HG03135 (cell line): ENCODE measurements at regions not wholly inside any gene's neighbourhood (a gene's known extent, or its start where the extent isn't known, plus 50 kb on each side); places are given as distances from the start of the nearest gene placed in this dataset.

Experiments
- ATAC-seq: cut with Tn5 transposase; IDR thresholded peaks from one replicate; pipeline ENCODE4 v1.9.1; 2021; ENCODE audit warnings: mild to moderate bottlenecking, moderate library complexity; ENCODE audit not compliant: unreplicated experiment

GRCh38 chr7:131753620-131754222 is 197.3 kb upstream of the PODXL start:
- ATAC-seq = no peak

- ATAC-seq = no peak
Observed at GRCh38 chr7:131747658-131748232, 191.3 kb upstream of the PODXL start.

- ATAC-seq = no peak
Observed at GRCh38 chr7:131745390-131746248, 189.2 kb upstream of the PODXL start.

- no peak for ATAC-seq
Observed at GRCh38 chr7:131741446-131741845, 185.0 kb upstream of the PODXL start.

GRCh38 chr7:131737746-131738465 is 181.5 kb upstream of the PODXL start:
- ATAC-seq = no peak

GRCh38 chr7:131735101-131735500 is 178.7 kb upstream of the PODXL start:
- no peak for ATAC-seq

- no peak for ATAC-seq
Observed at GRCh38 chr7:131733604-131734003, 177.2 kb upstream of the PODXL start.

- ATAC-seq = no peak
Observed at GRCh38 chr7:131727189-131727588, 170.8 kb upstream of the PODXL start.

- ATAC-seq = no peak
Observed at GRCh38 chr7:131726686-131727085, 170.3 kb upstream of the PODXL start.

GRCh38 chr7:131726031-131726430 is 169.6 kb upstream of the PODXL start:
- ATAC-seq = no peak

- ATAC-seq = no peak
Observed at GRCh38 chr7:131724776-131725345, 168.4 kb upstream of the PODXL start.

- no peak for ATAC-seq
Observed at GRCh38 chr7:131723926-131724325, 167.5 kb upstream of the PODXL start.

GRCh38 chr7:131722371-131722770 is 165.9 kb upstream of the PODXL start:
- no peak for ATAC-seq

GRCh38 chr7:131721660-131722059 is 165.2 kb upstream of the PODXL start:
- ATAC-seq = no peak

- ATAC-seq = no peak
Observed at GRCh38 chr7:131720703-131721102, 164.3 kb upstream of the PODXL start.

GRCh38 chr7:131717181-131717580 is 160.8 kb upstream of the PODXL start:
- no peak for ATAC-seq

- ATAC-seq = no peak
Observed at GRCh38 chr7:131699323-131699722, 142.9 kb upstream of the PODXL start.

GRCh38 chr7:131692131-131692960 is 135.9 kb upstream of the PODXL start:
- no peak for ATAC-seq

- no peak for ATAC-seq
Observed at GRCh38 chr7:131691454-131692130, 135.2 kb upstream of the PODXL start.

GRCh38 chr7:131690441-131690840 is 134.0 kb upstream of the PODXL start:
- no peak for ATAC-seq
